Activated naive CD4-positive, alpha-beta T cell treated with anti-CD3 and anti-CD28 coated beads, Interleukin-2, amount 50 U/mL, for 72 hours (primary cell): ENCODE measurements at regions not wholly inside any gene's neighbourhood (a gene's known extent, or its start where the extent isn't known, plus 50 kb on each side); places are given as distances from the start of the nearest gene placed in this dataset.

Experiments
- ATAC-seq, 2 donors: fragments of 150-1000 bp; cut with Tn5 transposase; 2 replicates each; pipeline ENCODE4 v1.10.0; 2021; ENCODE audit warnings: mild to moderate bottlenecking in 2 of 2, moderate library complexity in 2 of 2
- DNase-seq, 2 donors: peaks; one replicate each; pipeline ENCODE4 v3.0.0; 2021 to 2022; ENCODE audit warnings: low spot score in 2 of 2
- H3K27ac Mint-ChIP-seq, 2 donors: one replicate each; pipeline ENCODE4 v1.8.0; 2022; ENCODE audit warnings: mild to moderate bottlenecking in 2 of 2, mixed read lengths in 2 of 2
- H3K36me3 Mint-ChIP-seq, 2 donors: one replicate each; pipeline ENCODE4 v1.8.0; 2022; ENCODE audit warnings: mixed read lengths in 2 of 2
- H3K9me3 Mint-ChIP-seq, 2 donors: one replicate each; pipeline ENCODE4 v1.8.0; 2022; ENCODE audit warnings: mixed read lengths in 2 of 2

GRCh38 chr12:65649126-65649525, 175.2 kb upstream of the HMGA2 start:
- Mint-ChIP-seq H3K9me3 (peaks cover 0 to 13% of the 10 kb centered on the region in 2 donors), H3K36me3 (peaks cover 0 to 14% of the 10 kb centered on the region in 2 donors), H3K27ac (no peak overlapping the region)
- DNase-seq = no peak
- no peak for ATAC-seq

GRCh38 chr12:65651060-65651459, 173.2 kb upstream of the HMGA2 start:
- H3K27ac Mint-ChIP-seq = no peak overlapping the region
- peaks cover 0 to 13% of the 10 kb centered on the region in 2 donors for H3K9me3 Mint-ChIP-seq
- DNase-seq = no peak
- peak; percentile 51 to 68 for ATAC-seq
- H3K36me3 Mint-ChIP-seq = peaks cover 0 to 14% of the 10 kb centered on the region in 2 donors

- no peak for ATAC-seq
Measured at GRCh38 chr12:65653321-65653720, 171.0 kb upstream of the HMGA2 start.

GRCh38 chr12:65653946-65654629, 170.2 kb upstream of the HMGA2 start:
- Mint-ChIP-seq H3K36me3 (peaks cover 0 to 14% of the 10 kb centered on the region in 2 donors), H3K27ac (no peak overlapping the region), H3K9me3 (peaks cover 0 to 20% of the 10 kb centered on the region in 2 donors)
- DNase-seq = no peak
- no peak for ATAC-seq

More at GRCh38 chr12:65653321-65653720, 171.0 kb upstream of the HMGA2 start:
- H3K9me3 Mint-ChIP-seq = peaks cover 0 to 17% of the 10 kb centered on the region in 2 donors
- no peak for DNase-seq
- peaks cover 0 to 14% of the 10 kb centered on the region in 2 donors for H3K36me3 Mint-ChIP-seq
- H3K27ac Mint-ChIP-seq = no peak overlapping the region

- DNase-seq = no peak
- Mint-ChIP-seq H3K9me3 (peaks cover 4 to 27% of the 10 kb centered on the region in 2 donors), H3K36me3 (peaks cover 7 to 14% of the 10 kb centered on the region in 2 donors), H3K27ac (no peak overlapping the region)
- ATAC-seq = no peak
Measured at GRCh38 chr12:65655074-65655493, 169.2 kb upstream of the HMGA2 start.

- DNase-seq (no peak), ATAC-seq (no peak)
- H3K9me3 Mint-ChIP-seq = peaks cover 4 to 22% of the 10 kb centered on the region in 2 donors
- peaks cover 7 to 9% of the 10 kb centered on the region in 2 donors for H3K36me3 Mint-ChIP-seq
- peak overlapping the region in 1 of 2 donors; percentile 79 for H3K27ac Mint-ChIP-seq
Measured at GRCh38 chr12:65656156-65656882, 168.0 kb upstream of the HMGA2 start.

- ATAC-seq (peak; percentile 93 to 95), DNase-seq (peak in 1 of 2 donors; percentile 26)
- Mint-ChIP-seq H3K9me3 (peaks cover 4 to 16% of the 10 kb centered on the region in 2 donors), H3K27ac (peak overlapping the region in 1 of 2 donors; percentile 79), H3K36me3 (peaks cover 3 to 7% of the 10 kb centered on the region in 2 donors)
Measured at GRCh38 chr12:65656891-65657351, 167.4 kb upstream of the HMGA2 start.

- peaks cover 4 to 13% of the 10 kb centered on the region in 2 donors for H3K9me3 Mint-ChIP-seq
- no peak for ATAC-seq
- H3K27ac Mint-ChIP-seq = no peak overlapping the region
- peaks cover 0 to 7% of the 10 kb centered on the region in 2 donors for H3K36me3 Mint-ChIP-seq
- DNase-seq = no peak
Measured at GRCh38 chr12:65657635-65658034, 166.6 kb upstream of the HMGA2 start.

- H3K9me3 Mint-ChIP-seq = peaks cover 4 to 13% of the 10 kb centered on the region in 2 donors
- ATAC-seq (no peak), DNase-seq (no peak)
- peaks cover 1 to 7% of the 10 kb centered on the region in 2 donors for H3K36me3 Mint-ChIP-seq
- H3K27ac Mint-ChIP-seq = no peak overlapping the region
Measured at GRCh38 chr12:65658360-65658759, 165.9 kb upstream of the HMGA2 start.

- no peak overlapping the region for H3K27ac Mint-ChIP-seq
- H3K36me3 Mint-ChIP-seq = peaks cover 7 to 12% of the 10 kb centered on the region in 2 donors
- peaks cover 10 to 20% of the 10 kb centered on the region in 2 donors for H3K9me3 Mint-ChIP-seq
- no peak for ATAC-seq
- no peak for DNase-seq
Measured at GRCh38 chr12:65659681-65660080, 164.6 kb upstream of the HMGA2 start.

- Mint-ChIP-seq H3K9me3 (peaks cover 14 to 25% of the 10 kb centered on the region in 2 donors), H3K27ac (no peak overlapping the region), H3K36me3 (peaks cover 7 to 16% of the 10 kb centered on the region in 2 donors)
- ATAC-seq (no peak), DNase-seq (no peak)
Measured at GRCh38 chr12:65660096-65660495, 164.2 kb upstream of the HMGA2 start.

- peaks cover 19 to 31% of the 10 kb centered on the region in 2 donors for H3K9me3 Mint-ChIP-seq
- DNase-seq (no peak), ATAC-seq (no peak)
- H3K27ac Mint-ChIP-seq = no peak overlapping the region
- H3K36me3 Mint-ChIP-seq = peaks cover 7 to 22% of the 10 kb centered on the region in 2 donors
Measured at GRCh38 chr12:65660836-65661235, 163.4 kb upstream of the HMGA2 start.

- Mint-ChIP-seq H3K36me3 (peaks cover 7 to 22% of the 10 kb centered on the region in 2 donors), H3K27ac (no peak overlapping the region), H3K9me3 (peaks cover 23 to 27% of the 10 kb centered on the region in 2 donors)
- no peak for ATAC-seq
- DNase-seq = no peak
Measured at GRCh38 chr12:65662590-65662989, 161.7 kb upstream of the HMGA2 start.

- Mint-ChIP-seq H3K9me3 (peaks cover 23 to 27% of the 10 kb centered on the region in 2 donors), H3K36me3 (peaks cover 7 to 22% of the 10 kb centered on the region in 2 donors), H3K27ac (no peak overlapping the region)
- no peak for ATAC-seq
- DNase-seq = no peak
Measured at GRCh38 chr12:65663097-65663496, 161.2 kb upstream of the HMGA2 start.

- H3K9me3 Mint-ChIP-seq = peaks cover 23 to 27% of the 10 kb centered on the region in 2 donors
- ATAC-seq (no peak), DNase-seq (no peak)
- peaks cover 7 to 22% of the 10 kb centered on the region in 2 donors for H3K36me3 Mint-ChIP-seq
- H3K27ac Mint-ChIP-seq = no peak overlapping the region
Measured at GRCh38 chr12:65663648-65664047, 160.6 kb upstream of the HMGA2 start.

- H3K27ac Mint-ChIP-seq = no peak overlapping the region
- ATAC-seq (peak in 1 of 2 donors; percentile 21), DNase-seq (no peak)
- peaks cover under 1 to 22% of the 10 kb centered on the region in 2 donors for H3K36me3 Mint-ChIP-seq
- H3K9me3 Mint-ChIP-seq = peaks cover 21 to 26% of the 10 kb centered on the region in 2 donors
Measured at GRCh38 chr12:65664715-65665250, 159.5 kb upstream of the HMGA2 start.

- peaks cover 21 to 26% of the 10 kb centered on the region in 2 donors for H3K9me3 Mint-ChIP-seq
- ATAC-seq (peak in 1 of 2 donors; percentile 54), DNase-seq (no peak)
- H3K27ac Mint-ChIP-seq = no peak overlapping the region
- peaks cover 0 to 22% of the 10 kb centered on the region in 2 donors for H3K36me3 Mint-ChIP-seq
Measured at GRCh38 chr12:65665817-65666216, 158.5 kb upstream of the HMGA2 start.
